HepG2 (cell line): ENCODE measurements at regions not wholly inside any gene's neighbourhood (a gene's known extent, or its start where the extent isn't known, plus 50 kb on each side); places are given as distances from the start of the nearest gene placed in this dataset.
A peak's percentile ranks its signal among the peaks of the same experiment; 100 is the strongest.

Experiments used
- ATAC-seq: fragments of 200-7000 bp; cut with Tn5 transposase; 3 replicates; pipeline ENCODE4 v1.9.1; 2020; ENCODE audit warnings: mild to moderate bottlenecking, moderate library complexity
- BruUV-seq: library from RNA; stranded (reverse); fragments of 400-500 nt; replicated peaks from 2 replicates; lab custom pipeline; 2021; lab: Mats Ljungman, UMichigan
- CTCF ChIA-PET: fragments of 300-600 bp; formaldehyde crosslinking; extraction: SDS; loops from one replicate; lab custom pipeline; 2021; ENCODE audit warnings: low total read pairs, inconsistent platforms, low intra/inter-chr PET ratio; lab: Yijun Ruan, JAX
- POLR2A ChIA-PET: fragments of 350-600 bp; sonication (Branson Sonifier 250); formaldehyde crosslinking; loops from one replicate; lab custom pipeline; 2020; ENCODE audit warnings: antibody characterized with exemption, inconsistent platforms; lab: Yijun Ruan, JAX
- DNase-seq: peaks from one replicate; pipeline ENCODE4 v3.0.0-alpha.2; 2015; ENCODE audit warnings: low spot score
- FAIRE-seq: peaks from 3 replicates; lab custom pipeline; 2011; peaks lifted over from hg19 to GRCh38; lab: Jason Lieb, UNC
- H2AFZ ChIP-seq: one replicate; pipeline ENCODE4 v1.6.1; 2011; ENCODE audit warnings: low read length, inconsistent platforms
- H3K27ac ChIP-seq: fragments of 300-600 bp; 3 replicates; pipeline ENCODE4 v1.8.0; 2011; ENCODE audit warnings: mixed run types, mild to moderate bottlenecking, mixed read lengths, low read length, inconsistent platforms; ENCODE audit not compliant: insufficient read depth; ENCODE audit errors: extremely low read length
- H3K27me3 ChIP-seq, 2 experiments: fragments of 200-600 bp in 1 of 2; 2 replicates in 1 of 2; 3 replicates in 1 of 2; pipeline versions ENCODE4 v1.6.0 to v1.8.0; 2011; ENCODE audit warnings: low read length in 2 of 2, mild to moderate bottlenecking in 2 of 2, moderate library complexity in 2 of 2, inconsistent platforms in 1 of 2; ENCODE audit not compliant: insufficient read depth in 2 of 2, control insufficient read depth in 1 of 2
- H3K36me3 ChIP-seq, 2 experiments: fragments of 200-600 bp in 1 of 2; replicated peaks in 1 of 2; 2 replicates in 1 of 2; 3 replicates in 1 of 2; pipeline versions ENCODE4 v1.5.1 to v1.8.0; 2011; ENCODE audit warnings: low read length in 2 of 2, inconsistent platforms in 1 of 2; ENCODE audit not compliant: insufficient read depth in 2 of 2, control insufficient read depth in 1 of 2
- H3K4me1 ChIP-seq: 2 replicates; pipeline ENCODE4 v1.5.1; 2012; ENCODE audit warnings: low read length, inconsistent platforms; ENCODE audit not compliant: insufficient read depth
- H3K4me2 ChIP-seq: 2 replicates; pipeline ENCODE4 v1.6.0; 2011; ENCODE audit warnings: low read depth, low read length, inconsistent platforms
- H3K4me3 ChIP-seq, 3 experiments: fragments of 200-600 bp in 1 of 3; sonication (generic), shearing (Covaris generic) in 1 of 3; replicated peaks in 1 of 3; 2 replicates each; pipeline ENCODE4 v1.5.1; 2011 to 2016; ENCODE audit warnings: low read length in 3 of 3, inconsistent platforms in 2 of 3, low read depth in 2 of 3, mild to moderate bottlenecking in 2 of 3, control low read depth in 1 of 3, mixed read lengths in 1 of 3; ENCODE audit not compliant: insufficient read depth in 1 of 3
- H3K79me2 ChIP-seq: one replicate; pipeline ENCODE4 v1.6.1; 2011; ENCODE audit warnings: low read length, inconsistent platforms; ENCODE audit not compliant: insufficient read depth
- H3K9ac ChIP-seq: 2 replicates; pipeline ENCODE4 v1.6.0; 2011; ENCODE audit warnings: mild to moderate bottlenecking, low read depth, low read length, inconsistent platforms; ENCODE audit not compliant: insufficient read depth
- H3K9me3 ChIP-seq: 2 replicates; pipeline ENCODE4 v1.5.1; 2012; ENCODE audit warnings: mild to moderate bottlenecking, low read length
- H4K20me1 ChIP-seq: 2 replicates; pipeline ENCODE4 v1.6.0; 2011; ENCODE audit warnings: inconsistent platforms, mild to moderate bottlenecking, low read length, moderate library complexity; ENCODE audit not compliant: insufficient read depth
- CEBPB ChIP-seq: IDR thresholded peaks from 2 replicates; pipeline ENCODE4 v1.6.1; 2011; ENCODE audit warnings: low read depth, low read length, improper control_type of control experiment, borderline replicate concordance
- CERS6 ChIP-seq: sonication (generic); formaldehyde crosslinking; IDR thresholded peaks from 2 replicates; pipeline ENCODE4 v1.5.0; 2020; ENCODE audit warnings: missing genetic modification reagents
- FOXA1 ChIP-seq, 2 experiments: fragments of 450-650 bp in 1 of 2; sonication (generic) in 1 of 2; formaldehyde crosslinking in 1 of 2; IDR thresholded peaks; 2 replicates each; pipeline versions ENCODE4 v1.4.0 to v1.6.1; 2016 to 2020; ENCODE audit warnings: missing genetic modification reagents in 1 of 2
- JUN ChIP-seq: sonication (generic); formaldehyde crosslinking; IDR thresholded peaks from 2 replicates; pipeline ENCODE4 v1.4.0; 2020; ENCODE audit warnings: mild to moderate bottlenecking, missing genetic modification reagents
- PHF20 ChIP-seq: sonication (generic); formaldehyde crosslinking; IDR thresholded peaks from 2 replicates; pipeline ENCODE4 v1.5.0; 2020; ENCODE audit warnings: mild to moderate bottlenecking, missing genetic modification reagents
- RARA ChIP-seq: IDR thresholded peaks from 2 replicates; pipeline ENCODE4 v1.6.1; 2016; ENCODE audit warnings: missing genetic modification reagents, missing compliant biosample characterization
- TOPORS ChIP-seq: sonication (generic); formaldehyde crosslinking; IDR thresholded peaks from 2 replicates; pipeline ENCODE4 v1.8.0; 2023; ENCODE audit warnings: mild to moderate bottlenecking, missing genetic modification reagents
- ZBTB25 ChIP-seq: IDR thresholded peaks from 2 replicates; pipeline ENCODE4 v1.6.1; 2018; ENCODE audit warnings: missing genetic modification reagents
- ZBTB44 ChIP-seq: sonication (generic); formaldehyde crosslinking; IDR thresholded peaks from 2 replicates; pipeline ENCODE4 v1.4.0; 2020; ENCODE audit warnings: missing genetic modification reagents
- ZKSCAN8 ChIP-seq: IDR thresholded peaks from 2 replicates; pipeline ENCODE4 v1.6.1; 2016; ENCODE audit warnings: borderline replicate concordance, missing genetic modification reagents, missing compliant biosample characterization
- ZNF569 ChIP-seq: sonication (generic); formaldehyde crosslinking; IDR thresholded peaks from 2 replicates; pipeline ENCODE4 v1.5.0; 2020; ENCODE audit warnings: mild to moderate bottlenecking, missing genetic modification reagents, moderate library complexity, borderline replicate concordance
- ZNF607 ChIP-seq: sonication (generic); formaldehyde crosslinking; IDR thresholded peaks from 2 replicates; pipeline ENCODE4 v1.5.1; 2020; ENCODE audit warnings: missing genetic modification reagents, mild to moderate bottlenecking, borderline replicate concordance
- ZNF619 ChIP-seq: sonication (generic); formaldehyde crosslinking; IDR thresholded peaks from 2 replicates; pipeline ENCODE4 v1.4.0; 2020; ENCODE audit warnings: mild to moderate bottlenecking, missing genetic modification reagents
- ZNF850 ChIP-seq: sonication (generic); formaldehyde crosslinking; conservative IDR thresholded peaks from 2 replicates; pipeline ENCODE4 v1.9.0; 2021; ENCODE audit warnings: mild to moderate bottlenecking, missing genetic modification reagents
- ZSCAN25 ChIP-seq: sonication (generic); formaldehyde crosslinking; IDR thresholded peaks from 2 replicates; pipeline ENCODE4 v1.8.0; 2022; ENCODE audit warnings: mild to moderate bottlenecking, missing genetic modification reagents
- in situ Hi-C: cut with HindIII; loops from 2 replicates; pipeline ENCODE4 v1.10.0; 2017; ENCODE audit warnings: low pct_unique_long_range_greater_than_20kb; ENCODE audit not compliant: extremely low pct_ligation_motif_present
- intact Hi-C: fragments of 100-400 bp; cut with micrococcal nuclease; formaldehyde crosslinking; loops from one replicate; pipeline ENCODE4 v1.10.0; 2022; ENCODE audit not compliant: unreplicated experiment

DNA sequence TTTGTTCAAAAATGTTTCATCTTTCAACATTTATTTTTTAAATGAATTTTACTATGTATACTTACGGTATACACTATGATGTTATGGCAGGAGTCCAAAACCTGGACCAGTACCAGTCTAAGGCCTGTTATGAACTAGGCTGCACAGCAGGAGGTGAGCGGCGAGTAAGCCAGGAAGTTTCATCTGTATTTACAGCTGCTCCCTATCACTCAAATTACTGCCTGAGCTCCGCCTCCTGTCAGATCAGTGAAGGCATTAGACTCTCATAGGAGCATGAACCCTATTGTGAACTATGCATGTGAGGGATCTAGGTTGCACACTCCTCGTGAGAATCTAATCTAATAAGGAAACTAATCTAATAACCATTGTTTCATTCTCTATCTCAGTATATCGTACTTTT is 715.5 kb upstream of the PTPRD start (continued):
- TF ChIP-seq ZKSCAN8 (CRISPR knock-in tag) (no peak), FOXA1 (IDR thresholded peaks at IDR 0.05) (no peak), FOXA1 (CRISPR knock-in tag; IDR thresholded peaks at IDR 0.05) (no peak), TOPORS (no peak), ZNF607 (no peak), ZNF569 (CRISPR knock-in tag) (no peak), ZNF850 (CRISPR knock-in tag) (no peak), PHF20 (CRISPR knock-in tag) (no peak), CERS6 (CRISPR knock-in tag) (no peak), JUN (CRISPR knock-in tag) (no peak), ZBTB25 (CRISPR knock-in tag) (no peak), ZSCAN25 (CRISPR knock-in tag) (no peak), RARA (CRISPR knock-in tag) (no peak)

DNA sequence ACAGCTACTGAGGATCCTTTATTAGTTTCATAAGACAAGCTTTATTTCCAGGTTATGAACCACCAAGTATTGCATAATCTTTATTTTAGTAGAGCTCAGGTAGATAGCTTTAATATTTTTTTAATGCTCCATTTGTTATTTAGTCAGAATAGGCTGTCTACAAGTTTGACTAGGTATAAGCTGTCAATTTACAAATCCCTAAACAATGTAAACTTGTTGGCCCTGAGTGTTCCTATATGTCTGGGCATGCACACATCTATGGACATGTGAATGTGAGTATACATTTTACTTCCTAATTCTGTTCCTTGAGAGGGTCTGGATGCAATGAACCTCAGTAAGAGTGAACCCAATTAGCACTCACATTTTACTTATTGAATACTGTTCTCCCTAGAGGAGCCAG is 722.2 kb upstream of the PTPRD start:
- in situ Hi-C loops (no loop called here), intact Hi-C loops (no loop called here)
- H3K79me2 ChIP-seq: no peaks in the 10 kb centered on the region
- H3K9ac ChIP-seq: no peak overlapping the region
- no peak overlapping the region for H3K27ac ChIP-seq
- no peak overlapping the region for H3K4me3 ChIP-seq
- peaks cover 75% of the 10 kb centered on the region for H3K9me3 ChIP-seq
- H3K27me3 ChIP-seq: no peaks in the 10 kb centered on the region
- ChIA-PET CTCF (no interaction called here), POLR2A (no interaction called here)
- H2AFZ ChIP-seq: no peak overlapping the region
- TF ChIP-seq ZNF619 (no peak), ZBTB44 (CRISPR knock-in tag) (no peak), ZNF850 (CRISPR knock-in tag) (no peak), CEBPB (peak; percentile 43; the same call in 1 of the 2 replicates)
- H3K4me2 ChIP-seq: no peak overlapping the region
- no peaks in the 10 kb centered on the region for H3K36me3 ChIP-seq
- no peaks in the 10 kb centered on the region for H4K20me1 ChIP-seq
- H3K4me1 ChIP-seq: no peaks in the 10 kb centered on the region
- no peak for FAIRE-seq
- no TSS peak for BruUV-seq
- DNase-seq: no peak
- no peak for ATAC-seq
